ENCODE measurements at regions not wholly inside any gene's neighbourhood (a gene's known extent, or its start where the extent isn't known, plus 50 kb on each side); places are given as distances from the start of the nearest gene placed in this dataset.

- Histone ChIP-seq H3K4me2 (ENCODE audit: low read length) (no peak overlapping the region), H3K4me3 (ENCODE audit: low read length) (no peak overlapping the region), H3K79me2 (ENCODE audit: control insufficient read depth, low read length) (no peaks in the 10 kb centered on the region), H3K36me3 (ENCODE audit: control insufficient read depth, low read length) (no peaks in the 10 kb centered on the region), H3K4me1 (ENCODE audit: control insufficient read depth, low read length) (no peaks in the 10 kb centered on the region), H3K9me2 (replicated peaks; ENCODE audit: control insufficient read depth, low read length) (no peaks in the 10 kb centered on the region), H3K27me3 (ENCODE audit: control insufficient read depth, low read length) (no peaks in the 10 kb centered on the region), H3K9me3 (ENCODE audit: control insufficient read depth, insufficient read depth, low read length) (no peaks in the 10 kb centered on the region), H3F3A (ENCODE audit: control insufficient read depth, insufficient read depth) (no peaks in the 10 kb centered on the region), H4K20me1 (ENCODE audit: control insufficient read depth, insufficient read depth, low read depth, low read length) (no peaks in the 10 kb centered on the region), H3K27ac (ENCODE audit: low read depth, low read length) (no peak overlapping the region)
- TF ChIP-seq CTCF (IDR thresholded peaks at IDR 0.05; ENCODE audit: low read depth, low read length, poor library complexity, severe bottlenecking) (no peak), EZH2phosphoT487 (IDR thresholded peaks at IDR 0.05; ENCODE audit: borderline replicate concordance, low read length) (no peak)
These were observed 393.7 kb downstream of the NDFIP2 start for GRCh38 chr13:79874396-79875360.

GRCh38 chr13:79871594-79871993, 390.6 kb downstream of the NDFIP2 start:
- H3K9me2 ChIP-seq (replicated peaks; ENCODE audit: control insufficient read depth, low read length) = no peaks in the 10 kb centered on the region
- H4K20me1 ChIP-seq (ENCODE audit: control insufficient read depth, insufficient read depth, low read depth, low read length) = no peaks in the 10 kb centered on the region
- no peaks in the 10 kb centered on the region for H3F3A ChIP-seq (ENCODE audit: control insufficient read depth, insufficient read depth)
- H3K79me2 ChIP-seq (ENCODE audit: control insufficient read depth, low read length) = no peaks in the 10 kb centered on the region
- H3K36me3 ChIP-seq (ENCODE audit: control insufficient read depth, low read length) = no peaks in the 10 kb centered on the region
- H3K27me3 ChIP-seq (ENCODE audit: control insufficient read depth, low read length) = no peaks in the 10 kb centered on the region
- H3K9me3 ChIP-seq (ENCODE audit: control insufficient read depth, insufficient read depth, low read length) = no peaks in the 10 kb centered on the region
- no peaks in the 10 kb centered on the region for H3K4me1 ChIP-seq (ENCODE audit: control insufficient read depth, low read length)
- TF ChIP-seq CTCF (IDR thresholded peaks at IDR 0.05; ENCODE audit: low read depth, low read length, poor library complexity, severe bottlenecking) = no peak
- TF ChIP-seq EZH2phosphoT487 (IDR thresholded peaks at IDR 0.05; ENCODE audit: borderline replicate concordance, low read length) = no peak
- H3K4me3 ChIP-seq (ENCODE audit: low read length) = no peak overlapping the region
- H3K4me2 ChIP-seq (ENCODE audit: low read length) = no peak overlapping the region
- no peak overlapping the region for H3K27ac ChIP-seq (ENCODE audit: low read depth, low read length)

- Histone ChIP-seq H3K9me3 (ENCODE audit: control insufficient read depth, insufficient read depth, low read length) (no peaks in the 10 kb centered on the region), H3K9me2 (replicated peaks; ENCODE audit: control insufficient read depth, low read length) (no peaks in the 10 kb centered on the region), H3K27ac (ENCODE audit: low read depth, low read length) (no peak overlapping the region), H4K20me1 (ENCODE audit: control insufficient read depth, insufficient read depth, low read depth, low read length) (no peaks in the 10 kb centered on the region), H3K4me1 (ENCODE audit: control insufficient read depth, low read length) (no peaks in the 10 kb centered on the region), H3F3A (ENCODE audit: control insufficient read depth, insufficient read depth) (no peaks in the 10 kb centered on the region), H3K4me2 (ENCODE audit: low read length) (no peak overlapping the region), H3K36me3 (ENCODE audit: control insufficient read depth, low read length) (no peaks in the 10 kb centered on the region), H3K79me2 (ENCODE audit: control insufficient read depth, low read length) (no peaks in the 10 kb centered on the region), H3K27me3 (ENCODE audit: control insufficient read depth, low read length) (no peaks in the 10 kb centered on the region), H3K4me3 (ENCODE audit: low read length) (no peak overlapping the region)
- no peak for TF ChIP-seq EZH2phosphoT487 (IDR thresholded peaks at IDR 0.05; ENCODE audit: borderline replicate concordance, low read length)
- TF ChIP-seq CTCF (IDR thresholded peaks at IDR 0.05; ENCODE audit: low read depth, low read length, poor library complexity, severe bottlenecking) = no peak
These were observed 389.8 kb downstream of the NDFIP2 start for GRCh38 chr13:79870766-79871165.

All from DOHH2 (cell line).